IPS DF 6.9 (cell line): ENCODE measurements at regions not wholly inside any gene's neighbourhood (a gene's known extent, or its start where the extent isn't known, plus 50 kb on each side); places are given as distances from the start of the nearest gene placed in this dataset.

Source experiments
- DNase-seq: peaks from one replicate; pipeline ENCODE4 v3.0.0-alpha.2; 2013; ENCODE audit warnings: low read depth, low spot score
- H3K27ac ChIP-seq: one replicate; pipeline ENCODE4 v1.5.1; 2013; ENCODE audit warnings: low read length, control low read depth
- H3K27me3 ChIP-seq: 2 replicates; pipeline ENCODE4 v1.6.1; 2013; ENCODE audit warnings: mild to moderate bottlenecking, low read length; ENCODE audit not compliant: control insufficient read depth, insufficient read depth
- H3K36me3 ChIP-seq: 2 replicates; pipeline ENCODE4 v1.6.1; 2013; ENCODE audit warnings: low read length; ENCODE audit not compliant: control insufficient read depth, insufficient read depth
- H3K4me1 ChIP-seq: 2 replicates; pipeline ENCODE4 v1.6.1; 2013; ENCODE audit warnings: low read length; ENCODE audit not compliant: control insufficient read depth, insufficient read depth
- H3K4me3 ChIP-seq: 2 replicates; pipeline ENCODE4 v1.5.1; 2013; ENCODE audit warnings: mild to moderate bottlenecking, low read length
- H3K9me3 ChIP-seq: 2 replicates; pipeline ENCODE4 v1.6.1; 2013; ENCODE audit warnings: low read length, inconsistent platforms; ENCODE audit not compliant: control insufficient read depth, insufficient read depth
- WGBS: extraction: QIAGEN DNeasy Blood & Tissue Kit; methylation state at CpG from one replicate; pipeline ENCODE4 v1.1.7; 2013; ENCODE audit warnings: mixed read lengths, missing lambda C conversion rate; ENCODE audit not compliant: insufficient read length, insufficient coverage; 5-methylcytosine and 5-hydroxymethylcytosine counted together

DNA sequence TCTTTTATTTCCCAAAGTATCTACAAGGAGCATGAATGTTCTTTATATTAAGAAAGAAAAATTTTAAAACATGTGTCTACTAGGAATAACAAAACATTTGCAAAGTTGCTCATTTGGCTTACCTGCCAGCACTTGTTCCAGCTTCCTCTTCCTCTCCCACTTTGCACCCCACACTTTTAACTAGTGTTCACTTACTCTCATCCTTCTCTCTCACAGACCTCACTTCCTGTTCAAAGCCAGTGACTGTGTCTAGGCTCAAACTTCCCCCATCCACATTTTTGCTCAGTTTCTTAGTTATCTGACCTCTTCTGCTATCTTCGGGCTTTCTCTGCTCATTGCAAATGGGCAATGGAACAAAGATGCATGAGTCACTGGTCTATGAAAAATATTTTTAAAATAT lies 512.2 kb upstream of the ZNF462 start:
- Histone ChIP-seq H3K4me1 (no peaks in the 10 kb centered on the region), H3K27me3 (no peaks in the 10 kb centered on the region), H3K4me3 (no peak overlapping the region), H3K36me3 (no peaks in the 10 kb centered on the region), H3K9me3 (no peaks in the 10 kb centered on the region), H3K27ac (no peak overlapping the region)
- no CpG with 5 or more reads among the region's 1 CpG for WGBS
- no peak for DNase-seq

- H3K36me3 ChIP-seq: no peaks in the 10 kb centered on the region
- no peaks in the 10 kb centered on the region for H3K27me3 ChIP-seq
- no peak for DNase-seq
Observed at GRCh38 chr9:106356924-106357323, 506.0 kb upstream of the ZNF462 start.

GRCh38 chr9:106358331-106358730 lies 504.6 kb upstream of the ZNF462 start:
- Histone ChIP-seq H3K4me3 (no peak overlapping the region), H3K27ac (no peak overlapping the region), H3K9me3 (no peaks in the 10 kb centered on the region), H3K27me3 (no peaks in the 10 kb centered on the region), H3K36me3 (no peaks in the 10 kb centered on the region), H3K4me1 (no peaks in the 10 kb centered on the region)
- DNase-seq: no peak
- no CpG with 5 or more reads among the region's 1 CpG for WGBS

More at GRCh38 chr9:106356924-106357323, 506.0 kb upstream of the ZNF462 start:
- Histone ChIP-seq H3K4me1 (no peaks in the 10 kb centered on the region), H3K4me3 (no peak overlapping the region), H3K9me3 (no peaks in the 10 kb centered on the region), H3K27ac (no peak overlapping the region)

- WGBS: no CpG with 5 or more reads among the region's 2 CpGs
Observed at GRCh38 chr9:106376689-106377088, 486.3 kb upstream of the ZNF462 start.

DNA sequence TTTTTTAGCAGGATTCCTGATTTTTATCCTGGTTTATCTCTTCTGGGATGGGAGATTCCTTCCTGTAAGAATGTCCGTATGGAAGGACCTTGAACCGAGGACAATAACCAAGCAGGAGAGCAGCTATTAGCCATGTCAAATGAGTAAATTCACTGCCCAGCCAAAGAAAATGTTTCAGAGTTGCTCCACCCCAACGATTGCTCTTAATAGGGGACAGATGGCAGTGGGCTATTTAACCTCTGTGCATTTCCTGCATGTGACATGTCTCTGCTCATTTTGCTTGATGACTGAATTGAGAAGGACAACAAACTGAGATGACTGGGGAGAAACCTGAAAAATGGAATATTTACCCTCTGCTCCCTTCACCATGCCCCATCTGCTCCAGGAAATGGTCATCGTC lies 479.9 kb upstream of the ZNF462 start:
- WGBS: no CpG with 5 or more reads among the region's 4 CpGs
- H3K4me3 ChIP-seq: no peak overlapping the region
- no peak for DNase-seq
- H3K27me3 ChIP-seq: no peaks in the 10 kb centered on the region
- no peaks in the 10 kb centered on the region for H3K9me3 ChIP-seq
- H3K36me3 ChIP-seq: no peaks in the 10 kb centered on the region
- no peak overlapping the region for H3K27ac ChIP-seq
- no peaks in the 10 kb centered on the region for H3K4me1 ChIP-seq

More at GRCh38 chr9:106376689-106377088, 486.3 kb upstream of the ZNF462 start:
- no peaks in the 10 kb centered on the region for H3K36me3 ChIP-seq
- H3K4me3 ChIP-seq: no peak overlapping the region
- no peak overlapping the region for H3K27ac ChIP-seq
- DNase-seq: no peak
- H3K9me3 ChIP-seq: no peaks in the 10 kb centered on the region
- no peaks in the 10 kb centered on the region for H3K4me1 ChIP-seq
- no peaks in the 10 kb centered on the region for H3K27me3 ChIP-seq

GRCh38 chr9:106387965-106388364 lies 475.0 kb upstream of the ZNF462 start:
- H3K27me3 ChIP-seq: no peaks in the 10 kb centered on the region
- WGBS: 100% methylated on average over 1 of the region's 2 CpGs

GRCh38 chr9:106393226-106393625 lies 469.7 kb upstream of the ZNF462 start:
- no peaks in the 10 kb centered on the region for H3K9me3 ChIP-seq
- WGBS: no CpG with 5 or more reads among the region's 2 CpGs
- no peak overlapping the region for H3K4me3 ChIP-seq
- H3K27ac ChIP-seq: no peak overlapping the region
- H3K36me3 ChIP-seq: no peaks in the 10 kb centered on the region
- H3K27me3 ChIP-seq: no peaks in the 10 kb centered on the region
- no peaks in the 10 kb centered on the region for H3K4me1 ChIP-seq
- no peak for DNase-seq

More at GRCh38 chr9:106387965-106388364, 475.0 kb upstream of the ZNF462 start:
- Histone ChIP-seq H3K4me3 (no peak overlapping the region), H3K4me1 (no peaks in the 10 kb centered on the region), H3K9me3 (no peaks in the 10 kb centered on the region), H3K36me3 (no peaks in the 10 kb centered on the region), H3K27ac (no peak overlapping the region)
- no peak for DNase-seq

- Histone ChIP-seq H3K27ac (no peak overlapping the region), H3K36me3 (no peaks in the 10 kb centered on the region), H3K9me3 (no peaks in the 10 kb centered on the region), H3K27me3 (no peaks in the 10 kb centered on the region), H3K4me1 (no peaks in the 10 kb centered on the region), H3K4me3 (no peak overlapping the region)
- no peak for DNase-seq
- WGBS: no CpG with 5 or more reads among the region's 1 CpG
Observed at GRCh38 chr9:106400170-106400569, 462.8 kb upstream of the ZNF462 start.

- Histone ChIP-seq H3K36me3 (no peaks in the 10 kb centered on the region), H3K4me1 (no peaks in the 10 kb centered on the region), H3K27me3 (no peaks in the 10 kb centered on the region), H3K4me3 (no peak overlapping the region), H3K27ac (no peak overlapping the region), H3K9me3 (no peaks in the 10 kb centered on the region)
- DNase-seq: no peak
- WGBS: no CpG with 5 or more reads among the region's 2 CpGs
Observed at GRCh38 chr9:106400950-106401349, 462.0 kb upstream of the ZNF462 start.

DNA sequence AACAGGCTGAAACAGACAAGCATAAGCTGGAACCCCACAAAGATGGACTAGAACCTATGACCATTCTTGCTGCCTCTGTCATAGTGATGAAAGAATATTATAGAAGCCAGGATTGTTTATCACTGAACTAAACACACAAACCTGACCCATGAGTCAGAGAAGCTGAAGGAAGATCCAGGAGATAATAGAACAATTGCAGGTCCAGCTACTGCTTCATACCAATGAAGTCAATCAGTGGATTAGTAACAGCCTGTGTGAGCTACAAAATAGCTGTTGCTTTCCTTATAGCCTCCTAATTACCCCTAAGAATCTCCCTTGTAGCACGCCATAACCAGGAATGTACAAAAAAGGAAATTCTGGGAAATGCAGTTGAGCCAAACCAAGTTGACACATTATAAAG lies 459.9 kb upstream of the ZNF462 start:
- no peak for DNase-seq
- Histone ChIP-seq H3K4me1 (no peaks in the 10 kb centered on the region), H3K9me3 (no peaks in the 10 kb centered on the region), H3K27ac (no peak overlapping the region), H3K27me3 (no peaks in the 10 kb centered on the region), H3K36me3 (no peaks in the 10 kb centered on the region), H3K4me3 (no peak overlapping the region)
- no CpG with 5 or more reads among the region's 1 CpG for WGBS

- no peak for DNase-seq
- no peaks in the 10 kb centered on the region for H3K9me3 ChIP-seq
- no peak overlapping the region for H3K4me3 ChIP-seq
- H3K4me1 ChIP-seq: no peaks in the 10 kb centered on the region
- H3K27ac ChIP-seq: no peak overlapping the region
- no peaks in the 10 kb centered on the region for H3K27me3 ChIP-seq
- H3K36me3 ChIP-seq: no peaks in the 10 kb centered on the region
Observed at GRCh38 chr9:106404137-106404536, 458.8 kb upstream of the ZNF462 start.
